ENCODE measurements at regions not wholly inside any gene's neighbourhood (a gene's known extent, or its start where the extent isn't known, plus 50 kb on each side); places are given as distances from the start of the nearest gene placed in this dataset.

DNA sequence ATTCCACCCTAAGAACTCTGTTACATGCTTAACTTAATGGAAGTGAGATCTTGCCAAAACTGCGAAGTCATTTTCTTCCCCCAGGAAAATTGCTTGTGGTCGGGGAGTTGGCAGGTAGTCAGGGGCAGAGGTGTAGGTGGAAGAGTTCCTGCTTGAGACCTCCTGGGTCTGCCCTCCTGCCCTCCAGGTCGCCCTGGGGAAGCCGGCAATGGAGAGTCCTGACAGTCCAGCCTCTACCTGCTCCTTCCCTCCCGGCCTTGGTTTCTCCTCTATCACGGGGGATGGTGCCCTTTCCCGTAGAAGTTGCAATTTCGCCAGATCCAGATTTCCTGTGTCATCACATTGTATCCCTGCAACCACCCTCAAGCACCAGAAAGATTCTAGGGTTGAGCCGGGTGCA is 463.8 kb downstream of the MATN1 start:
- no peak for TF ChIP-seq POLR2AphosphoS5 (IDR thresholded peaks at IDR 0.05; ENCODE audit: low read depth, low read length)
- TF ChIP-seq POLR2A (IDR thresholded peaks at IDR 0.05; ENCODE audit: low read depth, low read length): no peak
- no peak for TF ChIP-seq TAF1 (IDR thresholded peaks at IDR 0.05; ENCODE audit: borderline replicate concordance, low read depth, low read length)
